Activated CD4-positive, alpha-beta T cell treated with anti-CD3 and anti-CD28 coated beads, Interleukin-2, amount 50 U/mL, for 4 hours (primary cell): ENCODE measurements at regions not wholly inside any gene's neighbourhood (a gene's known extent, or its start where the extent isn't known, plus 50 kb on each side); places are given as distances from the start of the nearest gene placed in this dataset.
"Not testable (repeated sequence)": the region's sequence is repeated elsewhere in the genome, so short reads cannot be mapped to it uniquely, and the experiment has no call there.

Experiments used
- DNase-seq, 2 experiments: peaks; one replicate each; pipeline ENCODE4 v3.0.0-alpha.2; 2020

DNA sequence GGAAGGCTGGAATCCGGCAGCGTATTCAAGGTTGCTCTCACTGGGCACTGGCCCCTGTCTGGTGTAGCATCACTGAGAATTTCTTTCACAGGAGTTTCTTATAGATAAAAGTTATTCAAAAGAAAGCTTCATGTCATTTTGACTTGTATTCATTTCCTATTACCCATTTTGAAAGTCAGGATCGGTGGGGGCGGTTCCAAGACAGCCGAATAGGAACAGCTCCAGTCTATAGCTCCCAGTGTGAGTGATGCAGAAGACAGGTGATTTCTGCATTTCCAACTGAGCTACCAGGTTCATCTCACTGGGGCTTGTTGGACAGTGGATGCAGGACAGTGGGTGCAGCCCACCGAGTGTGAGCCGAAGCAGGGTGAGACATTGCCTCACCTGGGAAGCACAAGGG lies 51.5 kb upstream of the CDC42EP3 start:
- DNase-seq, result not testable (repeated sequence)

DNA sequence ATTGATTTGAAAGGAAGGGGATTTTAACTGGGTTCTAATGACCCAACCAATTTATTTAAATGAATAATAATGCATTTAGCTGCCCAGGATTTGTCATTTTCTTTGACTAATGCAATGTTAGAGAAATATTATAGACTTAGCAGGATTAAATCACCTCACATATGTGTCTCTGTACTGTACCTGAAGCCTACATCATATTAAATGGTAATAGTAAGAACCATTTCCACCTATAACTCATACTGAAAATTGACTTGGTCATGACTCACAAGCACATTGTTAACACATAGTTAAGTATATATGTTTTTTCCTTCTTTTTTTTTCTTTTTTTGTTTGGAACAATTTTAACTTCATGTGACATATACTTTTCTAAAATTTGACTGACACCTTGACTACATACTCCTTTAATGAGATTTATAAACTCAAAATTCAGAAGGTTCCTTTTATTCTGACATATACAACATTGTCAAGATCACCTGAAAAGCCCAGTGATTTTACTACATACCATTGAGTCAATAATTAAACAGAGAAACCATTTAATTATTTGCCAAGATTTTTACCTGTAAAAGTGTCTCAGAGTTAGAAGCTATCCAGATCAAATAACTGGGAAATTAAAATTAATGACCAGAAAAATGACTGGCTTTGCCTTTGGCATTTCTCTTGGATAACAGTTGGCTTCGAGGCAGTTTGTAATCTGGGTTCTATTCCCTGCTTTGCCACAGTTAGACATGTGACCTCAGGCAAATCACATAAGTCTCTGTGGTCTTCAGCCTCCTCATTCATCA lies 58.8 kb upstream of the CDC42EP3 start:
- no peak for DNase-seq

- not testable (repeated sequence) for DNase-seq
These were observed 61.0 kb upstream of the CDC42EP3 start for GRCh38 chr2:37732412-37732811.

DNA sequence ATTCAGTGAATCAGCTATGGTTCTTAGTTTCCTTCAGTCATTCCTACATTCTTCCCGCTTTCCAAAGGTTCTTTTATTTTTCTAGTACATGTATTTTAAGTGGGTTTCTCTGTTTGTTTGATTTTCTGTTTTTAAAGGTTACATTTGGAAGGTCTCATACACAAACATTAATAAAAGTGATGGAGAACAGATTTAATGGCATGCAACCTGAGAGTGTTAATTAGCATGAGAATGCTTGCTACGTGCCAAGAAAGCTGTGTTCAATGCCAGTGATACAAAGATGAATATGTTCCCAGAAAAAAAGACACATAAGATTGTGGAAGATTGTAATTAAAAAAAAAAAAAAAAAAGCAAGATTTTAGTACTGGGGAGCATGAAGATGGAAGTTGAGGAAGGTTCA lies 61.8 kb upstream of the CDC42EP3 start:
- DNase-seq, result no peak

DNA sequence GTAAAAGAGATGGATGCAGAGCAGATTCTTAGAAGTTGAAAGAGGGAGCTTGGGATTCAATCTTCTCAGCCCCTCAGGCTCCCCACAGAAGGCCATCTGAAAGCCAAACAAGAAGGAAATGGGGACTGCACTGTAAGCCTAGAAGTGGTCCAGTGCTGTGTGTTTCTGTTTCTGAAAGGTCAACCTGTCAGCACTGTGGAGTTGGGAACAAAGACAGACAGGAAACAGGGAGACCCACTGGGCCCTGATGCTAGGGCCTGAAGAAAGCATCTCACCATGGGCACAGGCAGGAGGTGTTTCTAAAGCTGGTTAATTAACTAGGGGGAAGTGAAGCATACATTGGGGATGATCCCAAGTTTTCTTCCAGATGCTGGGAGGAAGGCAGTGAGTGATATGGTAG lies 62.5 kb upstream of the CDC42EP3 start:
- DNase-seq, result not testable (repeated sequence)

- DNase-seq, result not testable (repeated sequence)
These were observed 63.6 kb upstream of the CDC42EP3 start for GRCh38 chr2:37734891-37735523.

GRCh38 chr2:37735524-37735910 lies 64.1 kb upstream of the CDC42EP3 start:
- not testable (repeated sequence) for DNase-seq

GRCh38 chr2:37737507-37737906 lies 66.1 kb upstream of the CDC42EP3 start:
- no peak for DNase-seq

DNA sequence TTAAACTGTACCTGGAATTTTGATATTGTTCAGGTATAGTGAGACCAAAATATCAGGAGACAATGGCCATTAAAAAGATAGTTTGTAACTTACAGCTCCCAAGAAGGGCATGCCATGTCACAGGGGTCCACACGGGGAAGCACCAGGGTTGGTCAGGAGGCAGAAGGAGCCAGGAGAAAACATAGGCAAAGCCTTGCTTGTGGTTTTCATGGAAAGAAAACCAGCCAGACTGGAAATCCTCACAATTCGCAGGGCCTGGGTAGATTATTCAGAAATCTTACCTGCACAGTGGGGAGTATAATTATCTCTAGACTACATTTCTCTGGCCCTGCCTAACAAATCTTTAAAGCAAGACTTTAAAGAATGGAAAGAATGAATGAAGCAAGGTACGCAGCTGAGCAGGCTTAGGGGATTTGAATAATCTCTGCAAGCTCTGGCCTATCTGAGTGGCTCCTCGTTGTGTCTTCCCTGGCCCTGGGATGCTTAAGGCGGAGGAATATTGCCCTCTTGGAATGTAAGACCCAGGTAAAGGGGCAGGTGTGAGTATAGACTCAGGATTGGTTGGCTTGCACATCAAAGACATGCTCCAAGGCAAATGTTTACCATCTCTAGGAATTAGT lies 66.9 kb upstream of the CDC42EP3 start:
- DNase-seq, result no peak

GRCh38 chr2:37739153-37739552 lies 67.7 kb upstream of the CDC42EP3 start:
- no peak for DNase-seq

GRCh38 chr2:37740164-37740739 lies 68.8 kb upstream of the CDC42EP3 start:
- DNase-seq, result no peak

- no peak for DNase-seq
These were observed 70.8 kb upstream of the CDC42EP3 start for GRCh38 chr2:37742286-37742685.

DNA sequence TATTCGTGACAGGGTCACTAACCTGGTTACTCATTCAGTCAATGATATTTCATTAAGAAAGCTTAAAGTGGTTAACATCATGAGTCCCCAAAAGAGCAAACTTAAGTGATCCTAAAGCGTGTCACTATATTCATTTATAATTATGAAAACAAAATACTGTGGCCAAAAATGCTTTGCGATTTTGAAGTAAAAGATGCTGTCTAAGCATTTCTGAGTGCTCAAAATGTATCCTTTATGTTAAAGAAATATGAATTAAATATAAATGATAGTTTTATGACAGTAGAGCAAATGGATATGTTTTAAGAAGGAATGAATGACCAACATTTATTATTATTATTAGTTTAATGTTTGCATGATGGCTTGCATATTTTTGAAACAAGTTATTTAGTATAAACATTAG lies 72.6 kb upstream of the CDC42EP3 start:
- DNase-seq, result no peak

DNA sequence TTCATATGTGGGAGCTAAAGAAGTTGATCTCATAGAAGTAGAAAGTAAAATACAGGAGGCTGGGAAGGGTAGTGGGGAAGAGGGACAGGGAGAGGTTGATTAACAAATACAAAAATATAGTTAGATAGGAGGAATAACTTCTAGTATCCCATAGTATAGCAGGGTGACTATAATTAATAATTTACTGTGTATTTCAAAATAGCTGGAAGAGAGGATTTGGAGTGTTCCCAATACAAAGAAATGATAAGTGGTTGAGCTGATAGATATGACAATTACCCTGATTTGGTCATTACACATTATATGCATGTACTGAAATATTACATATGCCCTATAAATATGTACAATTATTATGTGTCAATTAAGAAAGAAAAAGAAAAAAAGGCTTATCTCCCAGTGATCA lies 73.5 kb upstream of the CDC42EP3 start:
- DNase-seq, result not testable (repeated sequence)

- DNase-seq, result not testable (repeated sequence)
These were observed 74.6 kb upstream of the CDC42EP3 start for GRCh38 chr2:37746011-37746410.

GRCh38 chr2:37746883-37747282 lies 75.4 kb upstream of the CDC42EP3 start:
- DNase-seq, result no peak

GRCh38 chr2:37748541-37748940 lies 77.1 kb upstream of the CDC42EP3 start:
- DNase-seq, result no peak

DNA sequence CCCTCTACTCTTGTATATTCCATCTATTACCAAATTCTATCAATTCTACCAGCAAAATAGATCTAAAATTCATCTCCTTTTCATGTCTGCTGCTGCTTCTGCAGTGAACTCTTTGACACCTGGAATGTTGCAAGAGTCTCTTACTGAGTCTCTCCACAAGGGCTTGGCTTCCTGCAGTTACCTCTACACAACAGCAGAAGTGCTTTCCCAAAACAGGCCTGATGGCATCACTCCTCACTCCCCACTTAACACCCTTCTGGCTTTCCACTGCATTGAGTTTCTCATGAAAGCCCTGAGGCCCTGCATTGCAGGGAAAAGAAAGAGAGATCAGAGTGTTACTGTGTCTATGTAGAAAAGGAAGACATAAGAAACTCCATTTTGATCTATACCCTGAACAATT lies 78.8 kb upstream of the CDC42EP3 start:
- DNase-seq, result not testable (repeated sequence)

GRCh38 chr2:37752766-37753165 lies 81.3 kb upstream of the CDC42EP3 start:
- DNase-seq, result no peak

DNA sequence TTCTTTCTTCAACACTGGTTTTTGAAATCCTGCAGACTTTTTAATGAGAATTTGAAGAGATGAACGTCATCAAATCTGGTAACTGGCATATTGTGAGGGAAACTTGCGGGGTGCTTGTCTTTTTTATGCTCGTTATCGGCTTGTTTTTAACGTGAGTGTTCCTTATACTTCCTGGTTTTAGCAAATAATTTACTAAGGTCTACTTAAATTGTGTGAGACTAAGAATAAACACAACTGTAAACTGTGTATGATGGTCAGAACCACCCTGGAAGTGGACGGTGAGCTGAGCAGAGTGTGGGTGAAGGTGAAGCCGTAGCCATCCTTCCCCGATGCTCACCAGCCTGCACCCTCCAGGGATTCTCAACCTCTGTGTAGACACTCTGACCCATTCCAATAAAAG lies 82.3 kb upstream of the CDC42EP3 start:
- DNase-seq, result no peak

DNA sequence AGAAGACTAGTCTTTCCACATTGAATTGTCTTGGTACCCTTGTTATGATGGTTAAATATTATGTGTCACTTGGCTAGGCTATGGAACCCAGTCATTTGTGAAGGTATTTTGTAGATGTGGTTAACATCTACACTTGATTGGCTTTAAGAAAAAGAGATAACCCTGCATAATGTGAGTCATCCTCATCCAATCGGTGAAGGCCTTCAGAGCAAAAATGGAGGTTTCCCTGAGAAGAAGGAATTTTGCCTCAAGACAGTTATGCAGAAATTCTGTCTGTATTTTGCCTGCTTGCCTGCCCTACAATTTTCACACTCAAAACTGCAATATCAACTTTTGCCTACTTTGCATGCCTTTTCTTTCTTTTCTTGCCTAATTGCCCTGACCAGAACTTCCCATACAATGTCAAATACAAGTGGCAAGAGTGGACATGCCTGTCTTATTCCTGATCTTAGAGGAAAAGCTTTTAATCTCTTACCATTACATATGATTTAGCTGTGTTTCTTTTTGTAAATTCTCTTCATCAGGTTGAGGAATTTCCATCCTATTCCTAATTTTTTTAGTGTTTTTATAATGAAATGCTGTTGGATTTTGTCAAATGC lies 84.6 kb upstream of the CDC42EP3 start:
- DNase-seq, result not testable (repeated sequence)

DNA sequence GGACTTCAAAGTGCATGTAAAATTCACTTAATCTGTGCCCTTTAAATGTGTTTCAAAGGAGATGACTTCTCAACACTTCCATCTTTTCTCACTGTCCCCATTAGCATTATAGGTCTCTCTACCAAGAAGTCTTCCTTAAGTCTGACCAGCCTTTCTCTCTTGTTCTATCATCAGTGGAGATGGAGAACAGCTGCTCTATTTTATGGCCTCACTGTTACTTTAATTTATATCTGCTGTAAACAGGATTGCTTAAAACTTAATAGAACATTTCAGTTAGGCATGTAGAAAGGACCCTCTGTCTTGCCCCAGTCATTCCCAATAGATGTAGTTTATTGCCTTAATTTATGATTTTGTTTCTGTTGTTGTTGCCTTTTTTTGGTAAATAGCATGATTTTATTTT lies 86.0 kb upstream of the CDC42EP3 start:
- DNase-seq, result not testable (repeated sequence)

- DNase-seq, result not testable (repeated sequence)
These were observed 86.7 kb upstream of the CDC42EP3 start for GRCh38 chr2:37758141-37758601.
